RPMI8226 (cell line): ENCODE measurements at regions not wholly inside any gene's neighbourhood (a gene's known extent, or its start where the extent isn't known, plus 50 kb on each side); places are given as distances from the start of the nearest gene placed in this dataset.

Source experiments
- DNase-seq: peaks from one replicate; pipeline ENCODE4 v3.0.0-alpha.2; 2015

DNA sequence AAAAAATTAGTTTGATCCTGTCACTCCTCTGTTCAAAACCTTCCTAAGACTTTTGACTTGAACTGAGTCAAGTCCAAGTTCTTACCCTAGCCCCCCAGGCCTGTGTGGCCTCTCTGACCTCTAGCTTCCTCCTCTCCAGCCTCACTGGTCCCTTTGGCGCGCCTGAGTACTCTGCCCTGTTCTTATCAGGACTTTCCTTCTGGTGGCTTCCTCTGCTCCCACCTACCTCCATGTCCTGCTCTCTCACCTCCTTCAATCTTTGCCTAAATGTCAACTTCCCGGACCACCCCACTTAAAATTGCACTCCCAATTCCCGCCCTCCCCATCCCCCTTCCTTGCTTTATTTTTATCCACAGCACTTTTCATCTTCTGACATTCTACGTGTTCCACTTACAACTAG is 526.1 kb upstream of the KLF4 start:
- DNase-seq, result no peak

DNA sequence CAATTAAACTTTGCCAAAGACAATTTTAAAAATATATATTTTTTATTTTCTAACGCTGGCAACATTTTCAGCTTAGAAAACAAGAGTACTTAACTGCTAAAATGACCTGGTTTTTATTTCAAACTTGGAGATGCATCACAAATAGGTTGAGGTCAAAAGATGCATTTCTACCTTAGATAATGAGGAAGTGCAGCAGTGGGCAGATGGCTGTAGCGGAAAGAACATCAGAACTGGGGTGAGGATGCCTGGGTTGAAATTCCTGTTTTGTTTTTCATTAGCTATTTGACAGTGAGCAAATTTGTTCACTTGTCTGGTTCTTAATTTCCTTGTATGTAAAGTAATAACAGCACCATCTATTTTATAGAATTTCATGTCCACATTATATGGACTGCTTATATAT is 524.8 kb upstream of the KLF4 start:
- no peak for DNase-seq

DNA sequence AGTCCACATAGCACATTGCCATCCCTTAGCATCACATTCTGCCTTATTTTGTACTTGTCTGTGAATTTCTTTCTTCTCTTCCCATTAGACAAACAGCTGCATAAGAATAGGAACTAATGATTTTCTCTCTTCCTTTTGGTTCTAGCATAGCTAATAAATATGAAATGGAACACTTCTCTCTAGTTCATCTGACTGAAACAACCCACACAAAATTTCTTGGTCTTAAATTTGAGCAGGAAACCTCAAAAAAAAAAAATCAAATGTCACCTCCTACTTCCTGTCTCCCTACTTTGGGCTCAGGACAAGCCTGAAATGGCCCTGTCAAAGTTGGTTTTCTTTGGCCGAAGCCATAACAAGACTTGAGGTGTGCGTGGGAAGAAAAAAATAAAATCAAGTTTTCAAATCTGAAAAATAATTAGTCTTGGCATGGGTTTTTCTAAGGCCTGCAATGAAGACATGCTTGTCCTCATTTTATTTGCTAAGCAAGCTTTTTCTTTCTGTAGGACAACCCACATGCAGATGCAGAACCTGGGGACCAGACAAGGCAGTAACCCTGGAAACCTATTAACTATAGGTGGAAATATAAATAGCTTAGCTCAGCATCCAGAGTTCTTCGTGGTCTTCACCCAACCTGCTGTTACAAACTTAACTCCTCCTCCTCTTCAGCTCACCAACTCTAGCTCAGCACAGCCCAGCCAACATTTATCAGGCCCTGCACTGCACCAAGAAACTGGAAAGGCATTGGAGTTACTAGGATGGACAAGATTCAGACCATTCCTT is 523.5 kb upstream of the KLF4 start:
- peak; percentile 5 for DNase-seq

DNA sequence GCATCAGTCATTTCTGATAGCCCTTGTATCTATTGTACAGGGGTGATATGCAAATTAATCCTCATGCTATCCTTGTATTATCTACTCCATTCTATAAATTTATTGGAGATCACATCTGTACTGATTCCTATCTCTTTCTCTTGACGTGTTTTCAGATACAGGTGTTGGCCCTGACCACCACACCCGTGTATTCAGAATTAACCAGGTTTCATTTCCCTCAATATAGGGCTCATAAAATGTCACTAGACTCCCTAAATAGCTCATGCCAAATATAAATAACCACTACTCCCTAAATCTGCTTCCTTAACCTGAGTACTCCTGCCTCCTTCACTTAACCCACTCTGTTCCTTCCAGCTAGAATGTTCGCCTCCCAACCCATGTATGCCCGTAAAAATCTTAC is 522.8 kb upstream of the KLF4 start:
- no peak for DNase-seq

DNA sequence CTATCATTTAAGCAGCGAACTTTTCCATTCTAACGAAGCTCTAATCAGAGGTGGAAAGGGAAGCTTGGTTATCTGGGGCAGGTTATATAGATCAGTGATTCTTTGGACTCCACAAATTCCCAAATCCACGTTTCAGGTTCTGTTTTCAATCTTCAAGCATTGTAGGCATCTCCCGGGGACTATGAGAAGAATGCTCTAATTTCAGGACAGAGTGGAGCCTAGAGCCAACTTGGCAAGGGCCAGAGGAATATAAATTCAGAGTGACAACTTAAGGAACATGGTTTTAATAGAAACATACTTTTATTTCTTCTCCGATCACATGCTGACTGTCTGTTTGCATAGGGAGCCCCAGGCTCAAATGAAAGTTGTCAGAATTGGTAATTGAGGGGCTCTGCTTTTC is 514.0 kb upstream of the KLF4 start:
- no peak for DNase-seq

DNA sequence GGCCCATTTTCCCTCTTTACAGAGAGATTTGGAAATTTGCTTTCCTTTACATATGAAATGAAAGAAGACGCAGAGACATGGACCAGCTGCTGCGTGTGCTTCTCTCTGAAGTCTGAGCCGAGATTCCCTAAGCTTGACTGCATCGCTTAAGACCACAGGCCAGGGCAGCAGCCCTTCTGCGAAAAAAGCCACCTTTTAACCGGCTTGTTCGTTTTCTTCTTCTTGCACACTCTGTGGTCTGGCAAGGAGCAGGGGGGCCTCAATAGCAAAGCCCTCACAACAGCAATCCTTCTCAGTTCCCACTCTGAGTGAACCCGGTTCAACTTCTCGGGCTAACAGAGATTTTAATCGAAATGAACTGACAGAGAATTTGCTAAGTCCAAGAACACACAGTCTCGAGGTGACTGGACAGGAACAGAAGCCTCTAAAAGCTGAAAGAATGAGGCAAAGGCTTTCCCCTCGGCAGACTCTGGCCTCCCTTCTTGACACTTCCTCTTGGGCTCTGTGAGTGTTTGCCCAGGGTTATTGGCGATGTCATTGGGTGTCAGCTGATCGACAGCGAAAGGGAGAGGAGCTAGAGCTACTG is 512.9 kb upstream of the KLF4 start:
- no peak for DNase-seq

DNA sequence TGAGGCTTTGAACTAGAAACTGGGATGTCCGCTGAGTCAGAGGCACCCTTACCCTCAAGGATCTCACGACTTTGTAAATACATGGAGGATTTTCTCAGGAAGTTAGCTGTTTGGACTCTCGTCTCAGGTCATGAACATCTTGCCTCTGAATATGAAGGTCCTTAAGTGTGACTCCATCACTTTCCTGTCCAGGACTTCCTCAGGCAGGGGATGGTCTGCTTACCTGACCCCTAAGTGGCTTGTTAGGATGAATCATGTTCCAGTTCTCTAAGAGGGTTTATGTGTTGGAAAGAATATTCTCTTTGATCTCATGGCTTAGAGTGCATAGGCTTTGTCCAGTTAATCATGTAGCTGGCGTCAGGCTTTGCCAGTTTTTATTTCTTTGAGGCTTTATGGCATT is 511.7 kb upstream of the KLF4 start:
- no peak for DNase-seq

DNA sequence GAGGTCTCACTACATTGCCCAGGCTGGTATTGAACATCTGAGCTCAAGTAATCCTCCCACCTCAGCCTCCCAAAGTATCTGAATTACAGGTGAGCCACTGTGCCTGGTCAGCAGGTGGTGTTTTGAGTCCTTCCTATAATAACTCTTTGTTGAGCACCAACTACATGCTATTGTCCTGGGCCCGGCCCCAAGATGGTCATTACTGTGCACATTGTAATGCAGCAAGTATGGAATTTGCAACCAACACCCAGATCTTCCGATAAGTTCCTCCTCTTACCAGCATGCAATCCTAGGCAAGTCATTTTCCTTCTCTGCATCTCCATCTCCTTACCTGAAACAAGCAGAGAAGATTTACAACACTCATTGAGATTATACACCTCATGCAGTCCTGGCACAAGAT is 510.3 kb upstream of the KLF4 start:
- DNase-seq, result no peak

DNA sequence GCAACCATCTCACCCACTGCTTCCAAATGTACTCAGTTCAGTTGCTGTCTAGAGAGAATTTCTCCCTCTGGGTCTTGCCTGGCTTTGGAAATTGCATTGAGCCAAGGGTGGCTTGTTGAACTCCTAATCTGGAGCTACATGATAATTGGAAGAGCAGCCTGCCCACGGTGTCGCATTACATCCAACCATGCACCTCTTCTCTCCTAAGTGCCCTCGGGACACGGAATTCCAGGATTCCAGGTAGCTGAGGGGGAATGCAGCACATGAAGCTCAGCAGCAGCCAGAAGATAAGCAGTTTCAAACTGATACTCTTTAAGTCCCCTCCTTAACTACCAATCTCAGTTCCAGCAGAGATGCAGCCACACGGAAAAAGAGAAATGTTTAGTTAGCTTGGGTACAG is 509.4 kb upstream of the KLF4 start:
- DNase-seq, result no peak

DNA sequence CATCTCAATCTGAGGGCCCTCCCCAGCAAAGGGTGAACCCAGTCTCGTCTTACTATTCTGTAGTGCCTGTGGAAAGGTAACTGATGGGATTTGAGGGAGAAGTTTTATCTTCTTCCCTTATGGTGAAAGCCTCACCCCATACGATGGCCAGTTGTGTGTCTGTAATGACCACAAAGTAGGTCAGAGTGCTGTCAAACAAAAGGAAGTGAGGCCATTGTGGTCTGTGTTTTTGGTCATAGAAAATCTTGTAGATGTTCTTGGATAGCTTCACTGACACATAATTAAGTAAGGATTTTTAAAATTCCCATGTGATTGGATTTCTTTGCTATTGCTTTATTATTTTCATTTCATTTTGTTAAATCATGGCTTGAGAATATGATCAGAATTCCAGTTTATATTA is 505.1 kb upstream of the KLF4 start:
- DNase-seq, result no peak

DNA sequence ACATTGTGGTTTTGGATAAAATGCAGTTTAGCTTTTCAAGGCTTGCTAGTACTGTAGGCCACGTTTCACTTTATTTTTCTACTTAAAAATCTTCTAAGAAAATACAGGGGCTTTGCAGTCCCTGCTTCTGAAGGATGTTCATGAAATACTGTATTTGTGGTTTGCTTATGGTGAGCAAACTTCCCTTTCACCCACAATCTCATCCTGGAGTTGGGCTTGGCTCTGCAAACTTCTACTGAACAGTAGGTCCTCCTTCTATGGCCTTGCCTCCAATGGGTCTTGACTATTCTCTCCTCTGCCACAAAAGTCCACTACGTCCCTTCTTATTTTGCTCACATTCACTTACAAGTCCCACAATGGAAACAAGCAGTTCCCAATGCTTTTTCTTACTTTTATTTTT is 502.7 kb upstream of the KLF4 start:
- DNase-seq, result no peak

DNA sequence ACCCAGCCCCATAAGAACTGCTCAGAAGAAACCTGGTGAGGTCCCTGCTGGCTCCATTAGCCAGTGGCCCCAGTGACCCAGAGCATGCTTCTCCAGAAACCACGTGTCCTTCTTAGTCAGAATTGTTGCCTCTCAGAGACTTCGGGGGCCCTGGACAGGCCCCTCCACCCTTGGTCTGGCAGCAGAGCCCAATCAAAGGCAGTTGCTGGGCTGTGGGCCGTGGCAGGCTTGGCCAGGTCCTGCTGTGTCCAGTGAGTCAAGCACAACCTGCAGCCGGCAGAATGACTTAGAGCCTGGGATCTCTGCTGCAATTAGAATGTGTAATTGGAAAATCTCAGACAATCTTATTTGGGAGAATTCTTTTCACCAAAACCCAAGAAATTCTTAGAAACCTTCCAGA is 502.0 kb upstream of the KLF4 start:
- no peak for DNase-seq

DNA sequence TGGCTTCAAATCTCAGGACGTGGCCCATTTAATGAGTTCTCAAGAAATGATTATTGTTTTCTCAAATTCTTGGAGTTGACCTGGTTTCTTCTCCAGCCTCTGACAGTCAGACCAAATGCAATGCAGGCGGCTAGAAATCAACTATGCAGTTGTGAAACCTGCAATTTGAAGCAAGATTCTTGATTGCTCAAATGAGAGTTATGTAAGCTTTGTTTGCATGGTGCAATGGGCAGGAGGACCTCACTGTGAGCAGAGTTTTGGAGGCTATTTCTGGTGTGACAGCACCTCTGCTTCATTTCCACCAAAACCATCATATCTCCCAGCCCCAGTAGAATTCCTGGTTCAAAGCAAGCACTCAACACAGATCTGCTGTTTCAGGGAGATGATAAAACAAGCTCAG is 500.0 kb upstream of the KLF4 start:
- no peak for DNase-seq

DNA sequence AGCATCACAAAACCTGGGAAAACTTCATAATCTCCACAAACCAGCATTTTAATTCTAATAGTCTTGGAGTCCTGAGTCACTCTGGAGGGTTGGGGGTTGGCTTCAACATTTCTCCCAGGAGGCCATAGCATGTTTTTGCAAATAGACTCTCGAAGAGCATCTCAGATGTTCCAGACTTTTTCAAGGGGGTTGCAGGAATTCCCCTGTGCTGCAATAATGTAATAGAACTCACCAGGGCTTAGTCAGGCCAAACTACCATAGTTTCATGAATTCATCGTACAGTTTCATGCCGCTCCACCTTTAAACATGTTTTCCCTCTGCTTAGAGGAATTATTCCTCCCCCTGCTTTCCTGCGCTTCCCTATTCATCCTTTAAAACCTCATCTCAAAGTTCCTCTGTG is 499.5 kb upstream of the KLF4 start:
- DNase-seq, result no peak

DNA sequence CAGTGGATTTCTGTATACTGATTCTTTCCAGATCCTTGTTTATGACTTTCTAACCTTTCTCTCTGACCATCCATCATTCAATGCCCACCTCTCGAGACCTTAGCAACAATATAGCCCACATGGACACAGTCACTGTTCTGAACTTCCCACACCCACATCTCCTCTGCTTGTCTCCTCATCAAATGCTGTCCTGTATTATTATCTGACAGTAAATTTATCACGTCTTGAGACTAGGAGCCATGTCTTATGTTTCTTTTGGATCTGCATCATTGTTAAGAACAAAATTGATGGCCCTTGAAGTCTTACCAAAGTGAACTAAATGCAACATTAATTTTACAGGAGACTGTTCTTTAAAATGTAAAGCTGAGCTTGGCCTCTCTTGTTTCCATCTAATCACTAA is 495.4 kb upstream of the KLF4 start:
- DNase-seq, result no peak

DNA sequence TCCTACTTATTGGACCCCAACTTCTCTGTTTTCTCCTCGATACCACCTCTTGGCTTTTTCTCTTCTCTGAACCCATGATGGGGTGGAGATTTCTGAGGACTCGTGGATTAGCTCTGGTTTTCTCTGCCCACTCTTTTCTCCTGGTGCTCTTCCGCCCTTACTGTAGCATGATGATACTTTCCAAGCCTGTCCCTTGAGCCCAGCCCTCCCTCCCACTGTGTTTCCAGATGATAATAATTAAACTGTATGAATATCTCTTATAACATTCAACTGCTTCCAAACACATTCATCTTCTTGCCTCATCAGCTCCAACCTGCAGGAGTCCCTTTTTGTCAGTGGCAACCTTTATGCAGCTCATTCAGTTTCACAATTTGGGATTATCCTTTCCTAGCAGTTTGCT is 494.2 kb upstream of the KLF4 start:
- DNase-seq, result no peak

DNA sequence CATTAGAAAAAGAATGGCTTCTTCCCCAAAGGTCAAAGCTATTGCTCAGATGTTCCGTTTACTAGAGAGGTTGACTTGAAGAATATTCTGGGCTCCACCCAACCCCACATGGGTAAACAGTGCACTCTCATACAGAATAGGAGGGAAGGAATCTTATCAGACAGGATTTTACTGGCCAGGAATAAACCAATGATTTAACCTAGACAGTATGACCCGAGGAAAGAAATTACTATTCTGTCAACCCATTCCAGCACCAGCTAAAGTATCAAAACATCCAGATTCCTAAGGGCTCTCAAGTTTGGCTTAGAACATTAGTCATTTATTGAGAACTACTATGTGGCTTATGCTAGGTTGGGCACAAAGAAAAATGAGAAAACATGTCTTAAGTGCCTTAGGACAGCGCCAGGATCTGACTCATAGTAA is 493.6 kb upstream of the KLF4 start:
- no peak for DNase-seq

DNA sequence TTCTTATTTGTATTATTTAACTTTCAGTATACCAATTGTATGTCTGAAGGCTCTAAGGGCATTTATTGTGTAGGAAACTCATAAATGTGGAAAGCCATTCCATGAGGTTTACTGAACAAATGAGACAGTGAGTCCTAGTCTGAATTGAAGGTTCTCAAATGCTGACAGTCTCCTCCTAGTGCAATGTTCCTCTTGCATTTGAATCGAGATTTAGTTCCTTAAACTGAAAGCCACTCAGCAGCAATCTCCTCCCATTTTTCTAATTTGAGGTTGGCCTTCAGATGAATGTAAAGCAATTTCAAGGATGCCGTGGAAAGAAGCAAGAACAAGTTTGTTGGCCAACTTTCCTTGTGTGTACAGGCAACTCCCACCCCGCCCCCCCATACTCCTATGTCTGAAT is 493.2 kb upstream of the KLF4 start:
- no peak for DNase-seq

DNA sequence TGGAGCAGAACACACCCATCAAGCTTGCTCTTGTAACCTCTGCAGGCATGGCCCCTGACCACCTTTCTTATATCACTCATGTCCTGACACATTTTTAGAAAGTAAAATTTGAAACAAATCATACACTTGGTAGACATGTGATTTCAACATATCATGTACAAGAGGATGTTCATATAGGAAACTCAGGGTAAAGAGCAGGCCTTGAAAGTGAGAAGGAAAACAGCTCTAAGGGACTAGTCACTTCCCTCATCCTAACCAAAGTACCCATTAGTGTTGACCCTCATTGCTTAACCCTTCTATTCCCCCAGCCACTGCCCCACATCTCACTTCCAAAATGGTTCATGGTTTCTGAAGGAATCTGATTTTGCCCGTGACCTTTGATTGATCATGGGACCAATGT is 492.4 kb upstream of the KLF4 start:
- no peak for DNase-seq

DNA sequence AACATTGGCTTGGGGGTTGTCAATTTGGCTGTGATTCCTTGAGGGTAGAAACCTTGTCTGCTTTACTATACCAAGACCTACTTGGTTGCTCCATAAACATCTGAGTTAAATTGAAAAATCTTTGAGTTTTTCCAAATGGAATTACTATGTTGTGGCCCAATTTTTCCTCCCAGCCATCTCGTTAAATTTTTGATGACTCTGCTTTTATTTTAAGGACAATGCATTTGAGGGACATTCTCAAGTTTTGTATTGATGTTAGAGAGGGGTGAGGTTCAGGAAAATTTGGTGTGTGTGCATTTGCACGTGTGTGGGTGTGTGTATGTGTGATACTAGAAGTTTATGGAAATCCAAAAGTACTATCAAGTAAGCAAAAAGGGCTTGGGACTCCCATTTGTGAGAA is 491.4 kb upstream of the KLF4 start:
- no peak for DNase-seq

DNA sequence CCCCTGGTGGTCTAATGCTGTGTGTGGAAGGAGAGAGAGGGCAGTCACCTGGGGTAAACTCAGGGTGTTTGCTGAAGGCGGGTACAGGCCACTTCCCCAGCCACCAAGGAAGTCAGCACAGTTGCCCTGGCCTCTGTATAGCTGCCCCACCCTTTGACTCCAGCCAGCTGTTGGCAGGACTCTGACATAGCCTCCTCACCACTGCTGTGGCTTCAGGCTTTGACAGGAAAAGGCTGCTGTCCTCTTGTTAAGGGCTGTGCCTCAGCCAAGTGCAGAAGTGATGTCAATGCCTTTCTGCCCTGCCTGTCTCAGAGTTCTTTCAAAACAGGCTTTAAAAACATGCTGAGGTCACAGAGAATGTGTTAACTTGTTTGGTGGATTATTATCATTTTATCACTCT is 487.2 kb upstream of the KLF4 start:
- DNase-seq, result no peak

DNA sequence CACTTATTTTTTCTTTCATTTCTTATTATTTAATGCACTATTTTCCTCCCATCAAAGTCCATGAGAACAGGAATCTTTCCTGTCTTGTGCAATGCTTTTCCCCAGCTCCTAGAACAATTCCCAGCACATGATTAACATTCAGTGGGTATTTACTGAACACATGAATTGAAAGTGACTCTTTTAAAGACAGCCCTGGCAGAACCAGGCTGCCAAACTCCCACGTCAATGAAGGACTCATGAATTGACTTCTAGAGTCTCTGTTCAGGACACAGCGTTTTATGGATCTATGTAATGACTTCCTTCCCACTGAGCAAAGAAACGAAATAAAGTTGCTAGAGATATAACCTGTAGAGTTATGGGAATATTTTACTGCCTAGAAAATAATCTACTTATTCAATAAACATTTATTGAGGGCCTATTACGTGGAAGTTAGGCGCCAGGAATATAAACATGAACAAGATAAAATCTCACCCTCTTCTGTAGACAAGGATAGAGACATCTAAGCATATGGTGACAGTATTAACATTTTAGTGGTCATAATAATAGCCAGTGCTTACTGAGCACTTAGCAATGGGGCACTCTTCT is 485.9 kb upstream of the KLF4 start:
- DNase-seq, result no peak

DNA sequence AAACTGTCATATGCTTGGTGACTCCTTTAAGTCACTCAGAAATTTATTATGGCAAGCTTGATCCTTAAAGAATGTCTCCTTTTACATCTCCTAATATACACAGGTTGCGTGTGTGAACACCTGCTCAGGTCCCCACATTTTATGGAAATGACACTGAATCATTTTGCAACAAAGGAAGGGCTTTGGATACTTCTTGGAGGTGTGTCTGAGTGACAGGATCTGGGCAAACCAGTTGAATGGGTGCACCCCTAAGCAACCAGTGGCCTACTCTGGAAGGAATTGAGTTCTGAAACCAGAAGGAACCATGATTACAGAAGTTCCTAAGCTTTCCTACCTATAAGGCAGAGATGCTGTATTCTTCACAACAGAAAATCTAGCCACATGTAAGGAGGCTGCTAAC is 483.9 kb upstream of the KLF4 start:
- DNase-seq, result no peak

DNA sequence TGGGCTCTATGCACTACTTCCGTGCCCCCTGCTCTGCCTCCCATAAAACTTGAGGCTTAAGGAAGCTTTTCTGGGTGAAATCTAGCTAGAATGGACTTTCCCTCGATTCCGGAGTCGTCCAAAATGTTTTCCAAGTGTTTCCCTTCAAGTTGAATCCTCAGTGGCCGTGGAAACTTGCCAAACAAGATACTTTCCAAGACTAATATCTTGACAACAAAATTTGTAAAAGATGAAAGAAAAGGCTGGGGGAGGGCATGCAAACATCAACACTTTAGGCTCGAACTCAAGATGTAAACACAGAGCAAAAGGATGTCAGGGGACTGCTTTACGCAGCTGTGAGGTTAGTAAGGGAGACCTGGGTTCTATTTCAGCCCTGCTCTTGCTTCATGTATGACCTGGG is 482.8 kb upstream of the KLF4 start:
- no peak for DNase-seq

DNA sequence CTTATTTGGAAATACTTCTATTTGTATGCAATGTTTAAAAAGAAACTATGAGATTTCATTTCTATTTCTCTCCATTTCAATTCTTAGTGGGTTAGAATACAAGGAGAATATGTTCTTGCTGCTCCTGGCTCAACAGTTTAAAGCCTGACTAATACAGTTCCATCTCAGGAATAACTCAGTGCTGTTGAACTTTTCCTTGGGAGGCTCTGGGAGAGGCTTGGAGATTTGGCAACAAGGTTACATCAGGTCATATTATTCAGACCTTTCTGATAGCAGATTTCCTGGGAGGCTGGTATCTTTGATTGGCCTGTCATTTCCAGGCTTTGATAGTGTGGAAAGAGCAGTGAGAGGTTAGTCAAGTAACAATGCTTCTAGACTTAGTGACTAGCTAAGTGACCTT is 481.7 kb upstream of the KLF4 start:
- no peak for DNase-seq
